ENCODE measurements at regions not wholly inside any gene's neighbourhood (a gene's known extent, or its start where the extent isn't known, plus 50 kb on each side); places are given as distances from the start of the nearest gene placed in this dataset.

GRCh38 chr7:98679741-98680140 lies 62.7 kb downstream of the NPTX2 start:
- Mint-ChIP-seq H3K4me1 (ENCODE audit: low read depth) (no peaks in the 10 kb centered on the region), H3K27ac (no peak overlapping the region), H3K4me3 (no peak overlapping the region), H3K27me3 (ENCODE audit: low read depth) (no peaks in the 10 kb centered on the region), H3K36me3 (ENCODE audit: low read depth) (no peaks in the 10 kb centered on the region), H3K9me3 (peaks cover 4% of the 10 kb centered on the region)
- no peak for DNase-seq (ENCODE audit: low spot score)

GRCh38 chr7:98681511-98681910 lies 64.4 kb downstream of the NPTX2 start:
- no peak overlapping the region for H3K27ac Mint-ChIP-seq
- H3K36me3 Mint-ChIP-seq (ENCODE audit: low read depth) = no peaks in the 10 kb centered on the region
- no peaks in the 10 kb centered on the region for H3K4me1 Mint-ChIP-seq (ENCODE audit: low read depth)
- H3K9me3 Mint-ChIP-seq = peaks cover 20% of the 10 kb centered on the region
- DNase-seq (ENCODE audit: low spot score) = no peak
- H3K4me3 Mint-ChIP-seq = no peak overlapping the region
- H3K27me3 Mint-ChIP-seq (ENCODE audit: low read depth) = no peaks in the 10 kb centered on the region

GRCh38 chr7:98681951-98682350 lies 64.9 kb downstream of the NPTX2 start:
- Mint-ChIP-seq H3K27me3 (ENCODE audit: low read depth) (no peaks in the 10 kb centered on the region), H3K36me3 (ENCODE audit: low read depth) (no peaks in the 10 kb centered on the region), H3K4me3 (no peak overlapping the region), H3K4me1 (ENCODE audit: low read depth) (no peaks in the 10 kb centered on the region), H3K9me3 (peaks cover 22% of the 10 kb centered on the region), H3K27ac (no peak overlapping the region)
- no peak for DNase-seq (ENCODE audit: low spot score)

GRCh38 chr7:98683514-98683913 lies 66.4 kb downstream of the NPTX2 start:
- Mint-ChIP-seq H3K4me3 (no peak overlapping the region), H3K27me3 (ENCODE audit: low read depth) (no peaks in the 10 kb centered on the region), H3K4me1 (ENCODE audit: low read depth) (no peaks in the 10 kb centered on the region), H3K9me3 (peaks cover 23% of the 10 kb centered on the region), H3K27ac (no peak overlapping the region), H3K36me3 (ENCODE audit: low read depth) (no peaks in the 10 kb centered on the region)
- DNase-seq (ENCODE audit: low spot score) = no peak

GRCh38 chr7:98685541-98685940 lies 68.5 kb downstream of the NPTX2 start:
- H3K27ac Mint-ChIP-seq = no peak overlapping the region
- H3K4me3 Mint-ChIP-seq = no peak overlapping the region
- no peaks in the 10 kb centered on the region for H3K27me3 Mint-ChIP-seq (ENCODE audit: low read depth)
- H3K9me3 Mint-ChIP-seq = peaks cover 33% of the 10 kb centered on the region
- DNase-seq (ENCODE audit: low spot score) = no peak
- no peaks in the 10 kb centered on the region for H3K36me3 Mint-ChIP-seq (ENCODE audit: low read depth)
- no peaks in the 10 kb centered on the region for H3K4me1 Mint-ChIP-seq (ENCODE audit: low read depth)

- no peak for DNase-seq (ENCODE audit: low spot score)
- Mint-ChIP-seq H3K27me3 (ENCODE audit: low read depth) (no peaks in the 10 kb centered on the region), H3K27ac (no peak overlapping the region), H3K4me1 (ENCODE audit: low read depth) (no peaks in the 10 kb centered on the region), H3K4me3 (no peak overlapping the region), H3K36me3 (ENCODE audit: low read depth) (no peaks in the 10 kb centered on the region), H3K9me3 (peaks cover 33% of the 10 kb centered on the region)
Measured at GRCh38 chr7:98686466-98687080, 69.5 kb downstream of the NPTX2 start.

GRCh38 chr7:98687111-98687751 lies 70.1 kb downstream of the NPTX2 start:
- no peak overlapping the region for H3K4me3 Mint-ChIP-seq
- no peaks in the 10 kb centered on the region for H3K4me1 Mint-ChIP-seq (ENCODE audit: low read depth)
- H3K9me3 Mint-ChIP-seq = peaks cover 33% of the 10 kb centered on the region
- H3K36me3 Mint-ChIP-seq (ENCODE audit: low read depth) = no peaks in the 10 kb centered on the region
- H3K27me3 Mint-ChIP-seq (ENCODE audit: low read depth) = no peaks in the 10 kb centered on the region
- no peak overlapping the region for H3K27ac Mint-ChIP-seq
- DNase-seq (ENCODE audit: low spot score) = no peak

GRCh38 chr7:98691619-98692018 lies 74.5 kb downstream of the NPTX2 start:
- Mint-ChIP-seq H3K4me3 (no peak overlapping the region), H3K36me3 (ENCODE audit: low read depth) (no peaks in the 10 kb centered on the region), H3K4me1 (ENCODE audit: low read depth) (no peaks in the 10 kb centered on the region), H3K27ac (no peak overlapping the region), H3K27me3 (ENCODE audit: low read depth) (no peaks in the 10 kb centered on the region), H3K9me3 (peaks cover 19% of the 10 kb centered on the region)
- no peak for DNase-seq (ENCODE audit: low spot score)

GRCh38 chr7:98697083-98697482 lies 80.0 kb downstream of the NPTX2 start:
- no peak for DNase-seq (ENCODE audit: low spot score)
- Mint-ChIP-seq H3K36me3 (ENCODE audit: low read depth) (no peaks in the 10 kb centered on the region), H3K27me3 (ENCODE audit: low read depth) (no peaks in the 10 kb centered on the region), H3K9me3 (peaks cover 8% of the 10 kb centered on the region), H3K27ac (no peak overlapping the region), H3K4me3 (no peak overlapping the region), H3K4me1 (ENCODE audit: low read depth) (no peaks in the 10 kb centered on the region)

GRCh38 chr7:98697485-98698240 lies 80.6 kb downstream of the NPTX2 start:
- Mint-ChIP-seq H3K27me3 (ENCODE audit: low read depth) (no peaks in the 10 kb centered on the region), H3K9me3 (peaks cover 8% of the 10 kb centered on the region), H3K27ac (no peak overlapping the region), H3K36me3 (ENCODE audit: low read depth) (no peaks in the 10 kb centered on the region), H3K4me1 (ENCODE audit: low read depth) (no peaks in the 10 kb centered on the region), H3K4me3 (no peak overlapping the region)
- DNase-seq (ENCODE audit: low spot score) = no peak

GRCh38 chr7:98698976-98699375 lies 81.9 kb downstream of the NPTX2 start:
- Mint-ChIP-seq H3K9me3 (peaks cover 8% of the 10 kb centered on the region), H3K4me3 (no peak overlapping the region), H3K4me1 (ENCODE audit: low read depth) (no peaks in the 10 kb centered on the region), H3K27ac (no peak overlapping the region), H3K27me3 (ENCODE audit: low read depth) (no peaks in the 10 kb centered on the region), H3K36me3 (ENCODE audit: low read depth) (no peaks in the 10 kb centered on the region)
- DNase-seq (ENCODE audit: low spot score) = no peak

GRCh38 chr7:98700533-98700932 lies 83.4 kb downstream of the NPTX2 start:
- H3K36me3 Mint-ChIP-seq (ENCODE audit: low read depth) = no peaks in the 10 kb centered on the region
- H3K4me1 Mint-ChIP-seq (ENCODE audit: low read depth) = no peaks in the 10 kb centered on the region
- H3K4me3 Mint-ChIP-seq = no peak overlapping the region
- no peak for DNase-seq (ENCODE audit: low spot score)
- H3K27me3 Mint-ChIP-seq (ENCODE audit: low read depth) = no peaks in the 10 kb centered on the region
- peaks cover 4% of the 10 kb centered on the region for H3K9me3 Mint-ChIP-seq
- no peak overlapping the region for H3K27ac Mint-ChIP-seq

- DNase-seq (ENCODE audit: low spot score) = no peak
- Mint-ChIP-seq H3K4me3 (no peak overlapping the region), H3K9me3 (peaks cover 4% of the 10 kb centered on the region), H3K36me3 (ENCODE audit: low read depth) (no peaks in the 10 kb centered on the region), H3K4me1 (ENCODE audit: low read depth) (no peaks in the 10 kb centered on the region), H3K27ac (no peak overlapping the region), H3K27me3 (ENCODE audit: low read depth) (no peaks in the 10 kb centered on the region)
Measured at GRCh38 chr7:98701372-98701771, 84.3 kb downstream of the NPTX2 start.

- DNase-seq (ENCODE audit: low spot score) = no peak
- H3K27me3 Mint-ChIP-seq (ENCODE audit: low read depth) = no peaks in the 10 kb centered on the region
- peaks cover 3% of the 10 kb centered on the region for H3K9me3 Mint-ChIP-seq
- no peaks in the 10 kb centered on the region for H3K36me3 Mint-ChIP-seq (ENCODE audit: low read depth)
- H3K4me1 Mint-ChIP-seq (ENCODE audit: low read depth) = no peaks in the 10 kb centered on the region
- no peak overlapping the region for H3K4me3 Mint-ChIP-seq
- H3K27ac Mint-ChIP-seq = no peak overlapping the region
Measured at GRCh38 chr7:98702021-98702420, 84.9 kb downstream of the NPTX2 start.
